NOMO-1 (cell line): ENCODE measurements at regions not wholly inside any gene's neighbourhood (a gene's known extent, or its start where the extent isn't known, plus 50 kb on each side); places are given as distances from the start of the nearest gene placed in this dataset.
A peak's percentile ranks its signal among the peaks of the same experiment; 100 is the strongest.

Experiments
- DNase-seq, 2 experiments: peaks; one replicate each; lab custom pipeline; 2025; ENCODE audit not compliant: unreplicated experiment in 2 of 2; lab: John Stamatoyannopoulos, UW

GRCh38 chr11:122354025-122354697 lies 238.1 kb upstream of the BLID start:
- DNase-seq = no peak

- DNase-seq = no peak
These were observed 237.5 kb upstream of the BLID start for GRCh38 chr11:122353561-122353960.

- DNase-seq = no peak
These were observed 232.8 kb upstream of the BLID start for GRCh38 chr11:122348659-122349409.

GRCh38 chr11:122346006-122346405 lies 230.0 kb upstream of the BLID start:
- DNase-seq = no peak

GRCh38 chr11:122345586-122345985 lies 229.6 kb upstream of the BLID start:
- no peak for DNase-seq

- no peak for DNase-seq
These were observed 228.2 kb upstream of the BLID start for GRCh38 chr11:122344215-122344614.

- no peak for DNase-seq
These were observed 227.2 kb upstream of the BLID start for GRCh38 chr11:122343210-122343609.

GRCh38 chr11:122342089-122342744 lies 226.2 kb upstream of the BLID start:
- DNase-seq = peak; percentile 42 to 77

- DNase-seq = no peak
These were observed 225.5 kb upstream of the BLID start for GRCh38 chr11:122341477-122341876.

- no peak for DNase-seq
These were observed 224.7 kb upstream of the BLID start for GRCh38 chr11:122340607-122341290.

- DNase-seq = no peak
These were observed 223.5 kb upstream of the BLID start for GRCh38 chr11:122339436-122340060.

GRCh38 chr11:122337704-122338103 lies 221.7 kb upstream of the BLID start:
- no peak for DNase-seq

- DNase-seq = no peak
These were observed 221.2 kb upstream of the BLID start for GRCh38 chr11:122337241-122337640.

GRCh38 chr11:122336706-122337105 lies 220.7 kb upstream of the BLID start:
- DNase-seq = no peak

- no peak for DNase-seq
These were observed 218.7 kb upstream of the BLID start for GRCh38 chr11:122334546-122335339.

GRCh38 chr11:122333467-122333866 lies 217.5 kb upstream of the BLID start:
- DNase-seq = no peak

GRCh38 chr11:122331079-122331478 lies 215.1 kb upstream of the BLID start:
- DNase-seq = no peak

- DNase-seq = no peak
These were observed 214.4 kb upstream of the BLID start for GRCh38 chr11:122330279-122330965.

- DNase-seq = no peak
These were observed 211.5 kb upstream of the BLID start for GRCh38 chr11:122327528-122327927.
